ENCODE measurements at regions not wholly inside any gene's neighbourhood (a gene's known extent, or its start where the extent isn't known, plus 50 kb on each side); places are given as distances from the start of the nearest gene placed in this dataset.

DNA sequence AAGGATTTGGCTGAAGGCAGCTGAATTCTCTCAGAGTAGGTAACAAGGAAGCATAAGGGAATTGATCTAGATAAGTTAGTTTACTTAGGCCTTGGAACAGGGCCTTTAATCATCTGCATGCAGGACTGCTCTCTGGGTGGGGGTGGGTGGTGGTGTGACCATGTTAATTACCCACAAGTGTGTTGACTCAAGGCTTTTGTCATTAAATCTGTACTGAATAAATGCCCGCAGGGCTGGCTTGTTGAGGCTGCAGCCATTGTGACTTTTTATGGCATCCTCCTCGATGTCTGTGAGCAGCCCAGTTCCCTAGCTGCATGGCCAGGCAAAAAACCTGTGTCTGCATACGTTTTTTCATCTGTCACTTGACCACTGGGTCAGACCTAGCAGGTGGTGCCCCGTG lies 63.5 kb upstream of the ASCC3 start:
- no peak for FAIRE-seq

DNA sequence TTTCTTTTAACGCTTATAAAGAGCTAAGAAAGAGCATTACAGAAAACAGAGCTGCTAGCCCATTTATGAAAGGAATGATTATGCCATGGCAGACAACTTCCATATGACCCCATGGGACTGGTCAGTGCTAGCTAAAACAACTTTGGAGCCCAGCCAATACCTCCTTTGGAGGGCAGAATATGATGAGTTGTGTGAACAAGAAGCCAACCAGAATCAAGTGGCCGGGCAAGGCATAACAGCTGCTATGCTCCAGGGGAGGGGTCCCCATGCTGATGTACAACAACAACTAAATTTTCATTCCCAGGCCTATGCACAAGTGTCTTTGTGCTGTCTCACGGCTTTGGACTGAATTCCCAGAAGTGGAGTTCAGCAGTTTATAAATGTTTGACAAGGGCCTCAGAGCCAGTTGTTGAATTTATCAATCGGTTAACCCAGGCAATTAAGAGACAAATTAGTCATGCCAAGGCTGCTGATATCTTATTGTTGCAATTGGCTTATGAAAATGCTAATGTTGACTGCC lies 65.0 kb upstream of the ASCC3 start:
- no peak for FAIRE-seq

- FAIRE-seq, result no peak
Measured at GRCh38 chr6:100946711-100947110, 65.6 kb upstream of the ASCC3 start.

DNA sequence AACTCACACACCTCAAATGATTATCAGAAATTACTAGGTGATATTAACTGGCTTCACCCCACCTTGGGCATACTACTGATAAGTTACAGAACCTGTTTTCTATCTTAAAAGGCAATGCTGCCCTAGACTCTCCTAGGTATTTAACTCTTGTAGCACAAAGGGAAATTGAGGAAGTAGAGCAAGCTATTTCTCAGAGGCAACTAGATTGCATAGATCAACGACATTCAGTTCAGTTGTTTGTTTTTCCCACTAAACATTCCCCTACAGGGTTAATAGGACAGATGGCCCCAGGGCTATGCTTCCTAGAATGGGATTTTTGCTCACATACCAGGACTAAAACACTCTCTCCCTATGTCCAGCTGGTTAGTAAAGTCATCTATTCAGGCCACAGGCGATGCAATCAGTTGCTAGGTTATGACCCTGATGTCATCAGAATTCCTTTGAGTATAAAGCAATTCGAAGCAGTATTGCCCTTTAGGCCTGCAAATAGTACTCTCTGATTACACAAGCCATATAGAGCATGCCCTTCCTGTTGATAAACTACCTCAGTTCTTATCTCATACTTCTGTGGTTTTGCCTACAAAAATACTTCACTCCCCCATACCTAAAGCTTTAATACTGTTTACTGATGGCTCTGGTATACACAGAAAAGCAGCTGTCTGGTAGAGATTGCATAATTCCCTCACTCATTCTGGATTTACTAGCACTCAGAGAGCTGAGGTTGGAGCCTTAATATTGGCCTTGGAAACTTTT lies 67.4 kb upstream of the ASCC3 start:
- no peak for FAIRE-seq

DNA sequence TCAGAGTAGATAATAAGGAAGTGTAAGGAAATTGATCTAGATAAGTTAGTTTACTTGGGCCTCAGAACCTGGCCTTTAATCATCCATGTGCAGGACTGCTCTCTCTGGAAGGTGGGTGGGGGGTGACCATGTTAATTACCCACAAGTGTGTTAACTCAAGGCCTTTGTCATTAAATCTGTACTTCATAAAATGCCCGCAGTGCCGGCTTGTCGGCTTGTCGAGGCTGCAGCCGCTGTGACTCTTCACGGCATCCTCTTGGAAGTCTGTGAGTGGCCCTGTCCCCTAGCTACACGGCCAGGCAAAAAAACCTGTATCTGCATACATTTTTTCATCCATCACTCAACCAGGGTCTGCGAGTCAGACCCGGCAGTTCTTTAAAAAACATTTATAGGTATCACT lies 70.9 kb upstream of the ASCC3 start:
- FAIRE-seq, result no peak

- no peak for FAIRE-seq
Measured at GRCh38 chr6:100959280-100959679, 78.2 kb upstream of the ASCC3 start.

DNA sequence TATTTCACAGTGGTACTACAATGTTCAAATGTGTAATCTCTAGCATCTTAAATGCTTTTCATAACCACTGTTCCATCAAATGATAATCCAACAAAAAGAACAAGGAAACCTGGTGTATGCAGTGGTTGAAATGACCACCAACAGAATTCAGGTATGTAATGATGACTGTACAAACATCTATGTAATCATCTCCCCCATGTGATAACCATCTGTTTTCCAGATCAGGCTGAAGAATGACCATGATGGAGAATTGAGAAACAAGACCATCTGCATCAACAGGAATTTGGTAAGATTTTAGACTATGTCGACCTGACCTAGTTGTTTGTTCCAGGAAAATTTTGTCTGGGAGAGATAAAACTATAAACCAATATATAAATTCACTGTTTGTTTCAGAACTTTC lies 81.3 kb upstream of the ASCC3 start:
- FAIRE-seq, result no peak

- FAIRE-seq, result no peak
Measured at GRCh38 chr6:100965067-100965466, 83.9 kb upstream of the ASCC3 start.

GRCh38 chr6:100968949-100969348 lies 87.8 kb upstream of the ASCC3 start:
- no peak for FAIRE-seq

GRCh38 chr6:100979267-100979666 lies 98.1 kb upstream of the ASCC3 start:
- FAIRE-seq, result no peak

GRCh38 chr6:100980949-100981348 lies 99.8 kb upstream of the ASCC3 start:
- no peak for FAIRE-seq

DNA sequence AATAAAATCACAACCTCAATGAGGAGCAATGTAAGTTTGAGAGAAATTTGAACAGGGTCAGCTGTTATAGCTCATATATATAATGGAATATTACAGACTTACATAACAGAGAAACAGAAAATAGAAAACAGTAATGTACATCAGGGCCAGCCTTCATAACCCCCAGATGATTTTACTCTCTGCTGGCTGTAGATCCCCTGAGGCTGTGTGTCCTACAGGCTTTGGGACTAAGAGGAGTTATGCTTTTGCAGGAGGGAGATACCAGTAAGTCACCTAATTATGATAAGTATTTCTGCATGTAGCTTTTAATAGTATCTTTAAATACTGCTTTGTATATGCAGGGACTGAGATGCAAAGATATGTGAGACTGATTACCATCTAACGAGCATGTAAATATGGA lies 105.8 kb upstream of the ASCC3 start:
- FAIRE-seq, result no peak

GRCh38 chr6:100987556-100987955 lies 106.4 kb upstream of the ASCC3 start:
- FAIRE-seq, result no peak

- FAIRE-seq, result no peak
Measured at GRCh38 chr6:100988391-100988984, 107.4 kb upstream of the ASCC3 start.

- no peak for FAIRE-seq
Measured at GRCh38 chr6:100990070-100990469, 108.9 kb upstream of the ASCC3 start.

GRCh38 chr6:100996409-100996808 lies 115.3 kb upstream of the ASCC3 start:
- no peak for FAIRE-seq

DNA sequence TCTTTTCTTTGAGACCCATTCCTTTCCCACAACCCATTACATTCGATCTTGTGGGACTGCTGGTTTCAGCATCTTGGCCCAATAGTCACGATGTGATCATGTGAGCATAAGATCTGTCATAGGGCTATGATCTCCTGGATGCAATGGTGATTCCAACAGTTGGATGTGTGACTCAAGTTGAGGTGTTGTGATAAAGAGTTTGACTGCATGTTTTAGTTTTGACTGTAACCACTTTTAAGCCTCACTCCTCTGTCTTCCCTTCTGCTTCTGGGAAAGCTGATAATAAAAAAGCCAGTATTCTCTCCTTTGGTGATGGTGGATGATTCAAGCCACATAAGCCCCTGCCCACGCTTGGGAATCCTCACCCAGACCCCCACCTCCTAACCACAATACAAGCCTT lies 117.0 kb upstream of the ASCC3 start:
- FAIRE-seq, result no peak

DNA sequence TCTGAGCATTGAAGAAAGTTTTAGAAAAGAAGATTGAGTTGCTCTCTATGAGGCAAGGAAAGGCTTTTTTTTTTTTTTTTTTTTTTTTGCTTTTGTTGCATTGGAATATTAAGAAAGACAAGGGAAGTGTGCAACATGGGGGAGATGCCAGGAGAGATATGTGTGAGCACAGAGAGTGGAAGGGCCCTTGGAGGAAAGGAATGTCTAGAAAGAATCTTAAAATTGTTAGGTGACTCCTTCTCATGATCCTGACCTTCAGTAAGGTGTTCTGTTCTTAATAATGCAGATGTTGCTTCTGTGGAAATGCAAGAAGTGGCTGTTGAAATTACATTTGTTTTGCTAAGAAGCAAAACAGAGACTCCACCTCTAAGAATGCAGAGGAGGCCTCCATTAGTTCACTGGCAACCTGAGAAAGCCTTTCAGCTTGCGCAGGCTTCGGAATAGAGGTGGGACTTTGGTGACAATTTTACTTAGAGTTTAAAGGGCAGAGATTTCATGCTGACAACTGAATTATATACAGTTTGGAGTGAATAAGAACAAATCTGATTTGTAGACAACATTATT lies 118.0 kb upstream of the ASCC3 start:
- no peak for FAIRE-seq

- FAIRE-seq, result no peak
Measured at GRCh38 chr6:101000341-101000740, 119.2 kb upstream of the ASCC3 start.

- FAIRE-seq, result no peak
Measured at GRCh38 chr6:101001012-101001411, 119.9 kb upstream of the ASCC3 start.

- no peak for FAIRE-seq
Measured at GRCh38 chr6:101001607-101002006, 120.5 kb upstream of the ASCC3 start.

DNA sequence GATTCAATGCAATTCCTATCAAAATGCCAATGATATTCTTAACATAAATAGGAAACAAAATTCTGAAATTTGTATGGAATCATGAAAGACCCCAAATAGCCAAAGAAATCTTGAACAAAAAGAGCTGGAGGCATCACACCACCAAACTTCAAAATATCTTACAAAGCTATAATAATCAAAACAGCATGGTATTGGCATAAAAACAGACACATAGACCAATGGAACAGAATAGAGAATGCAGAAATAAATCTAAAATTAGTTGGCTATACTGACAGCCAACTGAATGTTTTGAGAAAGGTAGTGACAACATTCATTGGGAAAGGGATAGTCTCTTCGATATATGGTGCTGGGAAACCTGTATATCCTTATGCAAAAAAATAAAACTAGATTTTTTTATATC lies 121.9 kb upstream of the ASCC3 start:
- no peak for FAIRE-seq

DNA sequence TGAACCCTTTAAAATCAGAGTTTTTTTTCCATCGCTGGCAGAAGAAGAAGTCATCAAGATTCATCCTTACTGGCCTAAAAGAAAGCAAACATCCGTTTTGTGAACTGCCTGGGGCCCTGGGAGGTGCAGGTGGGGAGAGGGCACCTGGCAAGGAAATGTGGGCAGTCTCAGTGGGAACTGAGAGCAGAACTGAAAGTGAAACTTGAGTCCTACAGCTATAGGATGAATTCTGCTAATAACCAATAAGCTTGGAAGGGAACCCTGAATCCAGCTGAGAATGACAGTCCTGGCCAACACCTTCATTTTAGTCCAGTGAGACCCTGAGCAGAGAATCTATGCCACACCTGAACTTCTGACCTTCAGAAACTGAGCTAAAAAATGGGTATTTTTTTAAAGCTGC lies 130.1 kb upstream of the ASCC3 start:
- FAIRE-seq, result no peak

GRCh38 chr6:101013612-101014195 lies 132.6 kb upstream of the ASCC3 start:
- FAIRE-seq, result no peak

Data from islet of Langerhans (tissue), 1 donor.